ENCODE measurements at regions not wholly inside any gene's neighbourhood (a gene's known extent, or its start where the extent isn't known, plus 50 kb on each side); places are given as distances from the start of the nearest gene placed in this dataset.

- Histone ChIP-seq H3F3A (ENCODE audit: low read depth) (no peaks in the 10 kb centered on the region), H3K79me2 (ENCODE audit: low read depth) (no peaks in the 10 kb centered on the region), H3K9me3 (ENCODE audit: low read depth) (no peaks in the 10 kb centered on the region), H3K36me3 (no peaks in the 10 kb centered on the region), H3K4me1 (no peaks in the 10 kb centered on the region), H3K4me3 (no peak overlapping the region), H4K20me1 (ENCODE audit: low read depth) (no peaks in the 10 kb centered on the region), H3K27me3 (no peaks in the 10 kb centered on the region), H2AFZ (replicated peaks) (no peak overlapping the region), H3K27ac (no peak overlapping the region), H3K4me2 (no peak overlapping the region), H3K9ac (no peak overlapping the region)
- H3K4me1 Mint-ChIP-seq, result no peaks in the 10 kb centered on the region
- DNase-seq (ENCODE audit: low spot score), result no peak
- H3K4me3 Mint-ChIP-seq, result no peak overlapping the region
- H3K27ac Mint-ChIP-seq, result no peak overlapping the region
- no peaks in the 10 kb centered on the region for H3K27me3 Mint-ChIP-seq (ENCODE audit: insufficient read depth, low read depth)
- no peaks in the 10 kb centered on the region for H3K36me3 Mint-ChIP-seq
- TF ChIP-seq EZH2 (IDR thresholded peaks at IDR 0.05), result no peak
- no peak for TF ChIP-seq EZH2phosphoT487 (IDR thresholded peaks at IDR 0.05)
- TF ChIP-seq CTCF (IDR thresholded peaks at IDR 0.05), result no peak
- H3K9me3 Mint-ChIP-seq, result peaks cover 50% of the 10 kb centered on the region
Measured at GRCh38 chr12:34334953-34335743, 312.9 kb downstream of the ALG10 start.

DNA sequence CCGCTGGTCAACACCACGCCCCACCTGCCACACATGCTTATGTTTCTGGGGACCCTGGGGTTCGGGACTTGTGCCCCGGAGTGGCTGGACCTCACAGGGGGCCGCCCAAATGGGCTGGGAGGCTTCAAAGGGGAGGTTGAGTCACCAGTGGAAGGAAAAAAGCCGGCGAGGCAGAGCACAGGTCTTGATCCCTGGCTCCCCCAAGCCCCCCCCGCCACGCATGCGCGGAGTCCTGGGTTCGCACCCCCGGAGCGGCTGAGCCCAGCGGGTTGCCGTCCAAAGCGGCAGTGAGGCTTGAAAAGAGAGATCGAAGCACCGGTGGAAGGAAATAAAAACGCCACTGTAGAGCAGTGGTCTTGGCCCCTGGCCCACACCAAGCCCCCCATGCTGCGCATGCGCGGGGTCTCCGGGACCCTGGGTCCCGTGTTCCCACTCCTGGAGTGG, 313.5 kb downstream of the ALG10 start:
- Histone ChIP-seq H3K36me3 (no peaks in the 10 kb centered on the region), H3K9ac (no peak overlapping the region), H3K4me1 (no peaks in the 10 kb centered on the region), H3K27me3 (no peaks in the 10 kb centered on the region), H3K9me3 (ENCODE audit: low read depth) (no peaks in the 10 kb centered on the region), H3F3A (ENCODE audit: low read depth) (no peaks in the 10 kb centered on the region), H3K27ac (no peak overlapping the region), H3K4me2 (no peak overlapping the region), H4K20me1 (ENCODE audit: low read depth) (no peaks in the 10 kb centered on the region), H3K79me2 (ENCODE audit: low read depth) (no peaks in the 10 kb centered on the region), H3K4me3 (no peak overlapping the region), H2AFZ (replicated peaks) (no peak overlapping the region)
- no peaks in the 10 kb centered on the region for H3K4me1 Mint-ChIP-seq
- no peaks in the 10 kb centered on the region for H3K36me3 Mint-ChIP-seq
- DNase-seq (ENCODE audit: low spot score), result no peak
- no peaks in the 10 kb centered on the region for H3K27me3 Mint-ChIP-seq (ENCODE audit: insufficient read depth, low read depth)
- peaks cover 47% of the 10 kb centered on the region for H3K9me3 Mint-ChIP-seq
- TF ChIP-seq CTCF (IDR thresholded peaks at IDR 0.05) (no peak), EZH2 (IDR thresholded peaks at IDR 0.05) (no peak), EZH2phosphoT487 (IDR thresholded peaks at IDR 0.05) (no peak)
- no peak overlapping the region for H3K4me3 Mint-ChIP-seq
- no peak overlapping the region for H3K27ac Mint-ChIP-seq

GRCh38 chr12:34336619-34337465, 314.5 kb downstream of the ALG10 start:
- H3K4me1 ChIP-seq, result no peaks in the 10 kb centered on the region
- H2AFZ ChIP-seq (replicated peaks), result no peak overlapping the region
- no peaks in the 10 kb centered on the region for H3K9me3 ChIP-seq (ENCODE audit: low read depth)
- no peak overlapping the region for H3K4me3 ChIP-seq
- H4K20me1 ChIP-seq (ENCODE audit: low read depth), result no peaks in the 10 kb centered on the region
- H3K36me3 Mint-ChIP-seq, result no peaks in the 10 kb centered on the region
- no peak overlapping the region for H3K9ac ChIP-seq
- TF ChIP-seq EZH2phosphoT487 (IDR thresholded peaks at IDR 0.05), result no peak
- no peak for TF ChIP-seq EZH2 (IDR thresholded peaks at IDR 0.05)
- no peak for TF ChIP-seq CTCF (IDR thresholded peaks at IDR 0.05)
- no peaks in the 10 kb centered on the region for H3K27me3 Mint-ChIP-seq (ENCODE audit: insufficient read depth, low read depth)
- no peaks in the 10 kb centered on the region for H3K27me3 ChIP-seq
- no peak overlapping the region for H3K27ac Mint-ChIP-seq
- no peaks in the 10 kb centered on the region for H3K79me2 ChIP-seq (ENCODE audit: low read depth)
- H3K4me2 ChIP-seq, result no peak overlapping the region
- no peak for DNase-seq (ENCODE audit: low spot score)
- H3K4me1 Mint-ChIP-seq, result no peaks in the 10 kb centered on the region
- H3K36me3 ChIP-seq, result no peaks in the 10 kb centered on the region
- peaks cover 43% of the 10 kb centered on the region for H3K9me3 Mint-ChIP-seq
- H3K27ac ChIP-seq, result no peak overlapping the region
- no peaks in the 10 kb centered on the region for H3F3A ChIP-seq (ENCODE audit: low read depth)
- H3K4me3 Mint-ChIP-seq, result no peak overlapping the region
